ENCODE measurements at regions not wholly inside any gene's neighbourhood (a gene's known extent, or its start where the extent isn't known, plus 50 kb on each side); places are given as distances from the start of the nearest gene placed in this dataset.

GRCh38 chr10:6667679-6668270, 87.7 kb upstream of the PRKCQ start:
- no peak for DNase-seq

GRCh38 chr10:6667150-6667549, 87.1 kb upstream of the PRKCQ start:
- no peak for DNase-seq

GRCh38 chr10:6665847-6666246, 85.8 kb upstream of the PRKCQ start:
- no peak for DNase-seq

- no peak for DNase-seq
Measured at GRCh38 chr10:6660460-6660859, 80.4 kb upstream of the PRKCQ start.

- DNase-seq, result no peak
Measured at GRCh38 chr10:6659451-6659850, 79.4 kb upstream of the PRKCQ start.

GRCh38 chr10:6657669-6658068, 77.6 kb upstream of the PRKCQ start:
- no peak for DNase-seq

GRCh38 chr10:6657196-6657595, 77.1 kb upstream of the PRKCQ start:
- no peak for DNase-seq

- DNase-seq, result no peak
Measured at GRCh38 chr10:6654571-6654970, 74.5 kb upstream of the PRKCQ start.

GRCh38 chr10:6650586-6650985, 70.5 kb upstream of the PRKCQ start:
- DNase-seq, result no peak

- no peak for DNase-seq
Measured at GRCh38 chr10:6649903-6650302, 69.8 kb upstream of the PRKCQ start.

- DNase-seq, result no peak
Measured at GRCh38 chr10:6648894-6649720, 69.0 kb upstream of the PRKCQ start.

GRCh38 chr10:6647811-6648526, 67.9 kb upstream of the PRKCQ start:
- DNase-seq, result no peak

- DNase-seq, result no peak
Measured at GRCh38 chr10:6643962-6644361, 63.9 kb upstream of the PRKCQ start.

- no peak for DNase-seq
Measured at GRCh38 chr10:6642876-6643275, 62.8 kb upstream of the PRKCQ start.

- DNase-seq, result no peak
Measured at GRCh38 chr10:6640433-6641040, 60.5 kb upstream of the PRKCQ start.

GRCh38 chr10:6637053-6637452, 57.0 kb upstream of the PRKCQ start:
- DNase-seq, result no peak

- no peak for DNase-seq
Measured at GRCh38 chr10:6635784-6636183, 55.7 kb upstream of the PRKCQ start.
